ENCODE measurements at regions not wholly inside any gene's neighbourhood (a gene's known extent, or its start where the extent isn't known, plus 50 kb on each side); places are given as distances from the start of the nearest gene placed in this dataset.
"Not testable (repeated sequence)": the region's sequence is repeated elsewhere in the genome, so short reads cannot be mapped to it uniquely, and the experiment has no call there.

GRCh38 chr1:204788470-204788869 is 82.2 kb upstream of the NFASC start:
- Histone ChIP-seq H3K9me3 (no peaks in the 10 kb centered on the region), H3K36me3 (no peaks in the 10 kb centered on the region), H3K4me3 (no peak overlapping the region), H3K27ac (no peak overlapping the region), H3K27me3 (no peaks in the 10 kb centered on the region), H3K4me1 (ENCODE audit: insufficient read depth) (no peaks in the 10 kb centered on the region)
- no peak for TF ChIP-seq EP300 (IDR thresholded peaks at IDR 0.05)
- TF ChIP-seq POLR2A (IDR thresholded peaks at IDR 0.05): no peak
- TF ChIP-seq, protein P1, sequence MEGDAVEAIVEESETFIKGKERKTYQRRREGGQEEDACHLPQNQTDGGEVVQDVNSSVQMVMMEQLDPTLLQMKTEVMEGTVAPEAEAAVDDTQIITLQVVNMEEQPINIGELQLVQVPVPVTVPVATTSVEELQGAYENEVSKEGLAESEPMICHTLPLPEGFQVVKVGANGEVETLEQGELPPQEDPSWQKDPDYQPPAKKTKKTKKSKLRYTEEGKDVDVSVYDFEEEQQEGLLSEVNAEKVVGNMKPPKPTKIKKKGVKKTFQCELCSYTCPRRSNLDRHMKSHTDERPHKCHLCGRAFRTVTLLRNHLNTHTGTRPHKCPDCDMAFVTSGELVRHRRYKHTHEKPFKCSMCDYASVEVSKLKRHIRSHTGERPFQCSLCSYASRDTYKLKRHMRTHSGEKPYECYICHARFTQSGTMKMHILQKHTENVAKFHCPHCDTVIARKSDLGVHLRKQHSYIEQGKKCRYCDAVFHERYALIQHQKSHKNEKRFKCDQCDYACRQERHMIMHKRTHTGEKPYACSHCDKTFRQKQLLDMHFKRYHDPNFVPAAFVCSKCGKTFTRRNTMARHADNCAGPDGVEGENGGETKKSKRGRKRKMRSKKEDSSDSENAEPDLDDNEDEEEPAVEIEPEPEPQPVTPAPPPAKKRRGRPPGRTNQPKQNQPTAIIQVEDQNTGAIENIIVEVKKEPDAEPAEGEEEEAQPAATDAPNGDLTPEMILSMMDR (IDR thresholded peaks at IDR 0.05): no peak
- intact Hi-C loops (cut with DNase I): no loop called here
- DNase-seq: no peak

GRCh38 chr1:204791453-204792353 is 79.0 kb upstream of the NFASC start:
- no peak for TF ChIP-seq POLR2A (IDR thresholded peaks at IDR 0.05)
- TF ChIP-seq, protein P1 (IDR thresholded peaks at IDR 0.05): peak in 2 of 3 donors; percentile 19 to 25
- H3K4me1 ChIP-seq (ENCODE audit: insufficient read depth): no peaks in the 10 kb centered on the region
- H3K36me3 ChIP-seq: no peaks in the 10 kb centered on the region
- H3K9me3 ChIP-seq: no peaks in the 10 kb centered on the region
- H3K4me3 ChIP-seq: no peak overlapping the region
- 26 to 33% (median 30%) methylated on average over 15 of the region's 15 CpGs for whole genome bisulfite sequencing, 3 donors
- H3K27ac ChIP-seq: no peak overlapping the region
- DNase-seq: peak; percentile 25 to 66 (median 58)
- intact Hi-C loops (cut with DNase I): no loop called here
- H3K27me3 ChIP-seq: no peaks in the 10 kb centered on the region

- WGBS, 3 donors: 48 to 72% (median 59%) methylated on average over 6 of the region's 6 CpGs
- Histone ChIP-seq H3K4me1 (ENCODE audit: insufficient read depth) (no peaks in the 10 kb centered on the region), H3K27ac (no peak overlapping the region), H3K27me3 (no peaks in the 10 kb centered on the region), H3K4me3 (no peak overlapping the region), H3K9me3 (no peaks in the 10 kb centered on the region), H3K36me3 (no peaks in the 10 kb centered on the region)
- intact Hi-C loops (cut with DNase I): no loop called here
- no peak for TF ChIP-seq POLR2A (IDR thresholded peaks at IDR 0.05)
- TF ChIP-seq EP300 (IDR thresholded peaks at IDR 0.05): no peak
- TF ChIP-seq, protein P1 (IDR thresholded peaks at IDR 0.05): no peak
- DNase-seq: no peak
These were observed 78.3 kb upstream of the NFASC start for GRCh38 chr1:204792354-204792692.

- WGBS, 3 donors: 79 to 85% (median 82%) methylated on average over 7 of the region's 7 CpGs
These were observed 77.3 kb upstream of the NFASC start for GRCh38 chr1:204793259-204793914.

DNA sequence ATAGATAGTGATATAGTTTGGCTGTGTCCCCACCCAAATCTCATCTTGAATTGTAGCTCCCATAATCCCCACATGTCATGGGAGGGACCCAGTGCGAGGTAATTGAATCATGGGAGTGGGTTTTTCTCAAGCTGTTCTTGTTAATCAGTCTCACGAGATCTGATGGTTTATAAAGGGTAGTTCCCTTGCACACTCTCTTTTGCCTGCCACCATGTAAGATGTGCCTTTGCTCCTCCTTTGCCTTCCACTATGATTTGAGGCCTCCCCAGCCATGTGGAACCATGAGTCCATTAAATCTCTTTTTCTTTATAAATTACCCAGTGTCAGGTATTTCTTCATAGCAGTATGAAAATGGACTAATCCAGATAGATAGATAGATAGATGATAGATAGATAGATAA is 73.8 kb upstream of the NFASC start:
- not testable (repeated sequence) for H3K36me3 ChIP-seq; H3K4me1 ChIP-seq (ENCODE audit: insufficient read depth)
- WGBS, 3 donors: 90 to 98% (median 93%) methylated on average over 2 of the region's 2 CpGs

More at GRCh38 chr1:204793259-204793914, 77.3 kb upstream of the NFASC start:
- DNase-seq: no peak
- H3K36me3 ChIP-seq: no peaks in the 10 kb centered on the region
- TF ChIP-seq, protein P1 (IDR thresholded peaks at IDR 0.05): no peak
- TF ChIP-seq POLR2A (IDR thresholded peaks at IDR 0.05) (no peak), EP300 (IDR thresholded peaks at IDR 0.05) (no peak)
- intact Hi-C loops (cut with DNase I): no loop called here
- no peak overlapping the region for H3K4me3 ChIP-seq
- no peaks in the 10 kb centered on the region for H3K27me3 ChIP-seq
- no peaks in the 10 kb centered on the region for H3K9me3 ChIP-seq
- H3K27ac ChIP-seq: no peak overlapping the region
- H3K4me1 ChIP-seq (ENCODE audit: insufficient read depth): no peaks in the 10 kb centered on the region

More for the DNA sequence above, 73.8 kb upstream of the NFASC start:
- DNase-seq; H3K27ac ChIP-seq; H3K9me3 ChIP-seq; intact Hi-C loops (cut with DNase I); H3K4me3 ChIP-seq; H3K27me3 ChIP-seq: not testable (repeated sequence)

Measured in ovary (tissue), 7 donors.